ENCODE measurements at regions not wholly inside any gene's neighbourhood (a gene's known extent, or its start where the extent isn't known, plus 50 kb on each side); places are given as distances from the start of the nearest gene placed in this dataset.

DNA sequence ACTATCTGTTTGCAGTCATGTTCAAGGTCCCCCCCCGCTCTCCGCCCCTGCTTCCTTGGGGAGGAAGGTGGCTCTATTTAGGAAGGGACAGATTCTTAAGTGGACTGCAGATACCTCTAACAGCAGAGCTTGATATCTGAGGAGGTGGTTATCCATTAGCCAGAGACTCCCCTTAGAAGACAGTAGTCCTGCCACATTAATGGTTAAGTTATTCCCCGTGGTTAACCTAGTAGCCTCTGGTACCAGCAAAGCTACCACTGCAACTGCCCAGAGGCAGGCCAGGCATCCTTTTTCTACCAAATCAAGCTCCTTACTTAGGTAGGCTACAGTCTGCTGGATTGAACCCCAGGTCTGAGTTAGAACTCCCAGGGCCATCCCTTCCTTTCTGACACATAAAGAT lies 162.1 kb upstream of the AVPR1A start:
- whole genome bisulfite sequencing, 3 donors, result 69 to 86% (median 71%) methylated on average over 3 of the region's 3 CpGs
- DNase-seq, result no peak
- FAIRE-seq, result no peak
- H3K4me1 ChIP-seq (ENCODE audit: control insufficient read depth in 3 of 3, insufficient read depth in 2 of 3, low read depth in 1 of 3, low read length in 2 of 3), result no peaks in the 10 kb centered on the region
- H3K36me3 ChIP-seq (ENCODE audit: control insufficient read depth in 3 of 3, insufficient read depth in 2 of 3, low read depth in 1 of 3, low read length in 3 of 3), result no peaks in the 10 kb centered on the region
- peaks cover 0 to 11% of the 10 kb centered on the region in 2 donors for H3K9me3 ChIP-seq (ENCODE audit: control insufficient read depth in 2 of 2, insufficient read depth in 1 of 2, low read depth in 1 of 2, low read length in 1 of 2)
- no peaks in the 10 kb centered on the region for H3K27me3 ChIP-seq (ENCODE audit: control insufficient read depth in 3 of 3, insufficient read depth in 3 of 3, low read length in 3 of 3)
- no peak overlapping the region for H3K4me3 ChIP-seq (ENCODE audit: low read depth in 1 of 3, low read length in 3 of 3)
- no peak overlapping the region for H3K27ac ChIP-seq (ENCODE audit: low read depth in 1 of 3, low read length in 2 of 3)

DNA sequence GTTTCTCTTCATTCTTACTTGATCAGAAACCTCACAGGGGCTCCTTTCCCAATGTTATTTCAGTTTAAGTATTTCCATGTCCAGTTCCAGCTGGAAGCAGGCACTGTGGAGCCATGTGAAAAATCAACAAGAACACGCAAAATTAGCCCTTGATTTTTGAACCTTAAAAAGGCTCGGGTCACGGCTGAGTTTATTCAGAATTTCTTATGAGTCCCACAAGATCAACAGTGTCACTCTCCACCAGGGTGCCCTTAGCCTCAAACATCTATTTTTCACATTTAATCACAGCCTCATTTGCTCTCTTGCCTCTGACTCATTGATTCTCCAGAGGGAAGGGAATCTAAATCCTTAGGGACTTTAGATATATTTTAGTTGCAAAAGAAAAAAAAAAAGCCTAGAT lies 157.7 kb upstream of the AVPR1A start:
- WGBS, 3 donors, result 47 to 70% (median 59%) methylated on average over 3 of the region's 3 CpGs
- no peak for DNase-seq
- no peak for FAIRE-seq

DNA sequence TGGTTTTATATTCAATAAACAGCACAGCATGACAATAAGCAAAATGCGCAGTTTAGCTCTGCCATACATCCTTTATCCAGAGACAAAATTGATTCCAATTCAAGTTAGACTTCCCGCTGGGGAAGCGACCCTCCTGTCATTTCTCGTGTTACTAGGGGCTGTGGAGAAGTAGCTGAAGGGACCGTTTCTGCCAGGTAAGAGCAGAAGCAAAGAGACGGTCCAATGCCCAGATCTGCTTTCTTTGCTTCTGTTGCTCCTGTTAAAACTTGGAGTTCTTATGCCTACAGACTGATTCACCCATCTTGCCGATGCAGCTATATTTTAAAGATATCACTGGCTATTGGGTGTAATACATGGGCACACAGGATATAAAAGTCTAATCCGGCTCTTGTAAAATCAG lies 156.8 kb upstream of the AVPR1A start:
- no peaks in the 10 kb centered on the region for H3K36me3 ChIP-seq (ENCODE audit: control insufficient read depth in 3 of 3, insufficient read depth in 2 of 3, low read depth in 1 of 3, low read length in 3 of 3)
- no peaks in the 10 kb centered on the region for H3K4me1 ChIP-seq (ENCODE audit: control insufficient read depth in 3 of 3, insufficient read depth in 2 of 3, low read depth in 1 of 3, low read length in 2 of 3)
- DNase-seq, result no peak
- H3K27me3 ChIP-seq (ENCODE audit: control insufficient read depth in 3 of 3, insufficient read depth in 3 of 3, low read length in 3 of 3), result no peaks in the 10 kb centered on the region
- no peak for FAIRE-seq
- no peak overlapping the region for H3K4me3 ChIP-seq (ENCODE audit: low read depth in 1 of 3, low read length in 3 of 3)
- H3K9me3 ChIP-seq (ENCODE audit: control insufficient read depth in 2 of 2, insufficient read depth in 1 of 2, low read depth in 1 of 2, low read length in 1 of 2), result peaks cover 0 to 11% of the 10 kb centered on the region in 2 donors
- WGBS, 3 donors, result 80 to 84% (median 84%) methylated on average over 8 of the region's 8 CpGs
- no peak overlapping the region for H3K27ac ChIP-seq (ENCODE audit: low read depth in 1 of 3, low read length in 2 of 3)

More for the DNA sequence above, 157.7 kb upstream of the AVPR1A start:
- Histone ChIP-seq H3K27ac (ENCODE audit: low read depth in 1 of 3, low read length in 2 of 3) (no peak overlapping the region), H3K9me3 (ENCODE audit: control insufficient read depth in 2 of 2, insufficient read depth in 1 of 2, low read depth in 1 of 2, low read length in 1 of 2) (peaks cover 0 to 11% of the 10 kb centered on the region in 2 donors), H3K27me3 (ENCODE audit: control insufficient read depth in 3 of 3, insufficient read depth in 3 of 3, low read length in 3 of 3) (no peaks in the 10 kb centered on the region), H3K36me3 (ENCODE audit: control insufficient read depth in 3 of 3, insufficient read depth in 2 of 3, low read depth in 1 of 3, low read length in 3 of 3) (no peaks in the 10 kb centered on the region), H3K4me1 (ENCODE audit: control insufficient read depth in 3 of 3, insufficient read depth in 2 of 3, low read depth in 1 of 3, low read length in 2 of 3) (no peaks in the 10 kb centered on the region), H3K4me3 (ENCODE audit: low read depth in 1 of 3, low read length in 3 of 3) (no peak overlapping the region)

DNA sequence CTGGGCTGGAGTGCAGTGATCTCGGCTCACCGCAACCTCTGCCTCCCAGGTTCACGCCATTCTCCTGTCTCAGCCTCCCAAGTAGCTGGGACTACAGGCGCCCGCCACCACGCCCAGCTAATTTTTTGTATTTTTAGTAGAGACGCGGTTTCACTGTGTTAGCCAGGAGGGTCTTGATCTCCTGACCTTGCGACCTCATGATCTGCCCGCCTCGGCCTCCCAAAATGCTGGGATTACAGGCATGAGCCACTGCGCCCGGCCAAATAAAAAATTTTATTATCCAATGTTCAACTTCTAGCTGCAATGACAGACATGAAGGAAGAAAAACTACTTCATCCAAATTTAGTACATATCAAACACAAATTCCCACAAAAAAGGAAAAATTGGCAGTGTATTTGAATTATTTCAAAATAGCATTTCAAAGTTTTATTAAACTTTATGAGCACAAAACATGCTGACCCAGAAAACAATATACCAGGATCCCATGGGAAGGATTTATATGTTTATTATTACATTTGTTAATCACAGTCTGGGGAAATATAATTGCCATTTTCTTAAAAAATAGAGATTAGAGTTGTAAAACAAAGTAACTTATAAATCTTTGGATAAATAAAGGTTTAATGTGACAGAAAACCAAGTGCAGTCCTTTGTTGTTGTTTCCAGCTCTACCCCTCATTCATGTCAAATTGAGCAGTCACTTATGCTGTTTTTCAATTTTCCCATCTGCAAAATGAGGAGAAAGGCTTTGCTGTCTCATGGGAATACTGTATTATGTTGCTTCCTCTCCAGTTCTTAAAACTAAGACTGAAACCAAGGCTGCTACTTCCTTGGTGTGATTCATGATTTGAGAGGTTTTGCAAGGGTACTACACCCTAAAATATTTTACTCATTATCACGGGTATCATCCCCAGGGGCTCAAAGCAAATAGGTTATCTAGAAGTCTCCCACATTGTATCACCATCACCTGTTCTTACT lies 155.2 kb upstream of the AVPR1A start:
- Histone ChIP-seq H3K4me3 (ENCODE audit: low read depth in 1 of 3, low read length in 3 of 3) (no peak overlapping the region), H3K27me3 (ENCODE audit: control insufficient read depth in 3 of 3, insufficient read depth in 3 of 3, low read length in 3 of 3) (no peaks in the 10 kb centered on the region), H3K36me3 (ENCODE audit: control insufficient read depth in 3 of 3, insufficient read depth in 2 of 3, low read depth in 1 of 3, low read length in 3 of 3) (no peaks in the 10 kb centered on the region), H3K4me1 (ENCODE audit: control insufficient read depth in 3 of 3, insufficient read depth in 2 of 3, low read depth in 1 of 3, low read length in 2 of 3) (no peaks in the 10 kb centered on the region), H3K27ac (ENCODE audit: low read depth in 1 of 3, low read length in 2 of 3) (no peak overlapping the region), H3K9me3 (ENCODE audit: control insufficient read depth in 2 of 2, insufficient read depth in 1 of 2, low read depth in 1 of 2, low read length in 1 of 2) (peaks cover 0 to 11% of the 10 kb centered on the region in 2 donors)
- WGBS, 3 donors, result 88 to 89% (median 88%) methylated on average over 14 of the region's 14 CpGs
- DNase-seq (no peak), FAIRE-seq (no peak)

DNA sequence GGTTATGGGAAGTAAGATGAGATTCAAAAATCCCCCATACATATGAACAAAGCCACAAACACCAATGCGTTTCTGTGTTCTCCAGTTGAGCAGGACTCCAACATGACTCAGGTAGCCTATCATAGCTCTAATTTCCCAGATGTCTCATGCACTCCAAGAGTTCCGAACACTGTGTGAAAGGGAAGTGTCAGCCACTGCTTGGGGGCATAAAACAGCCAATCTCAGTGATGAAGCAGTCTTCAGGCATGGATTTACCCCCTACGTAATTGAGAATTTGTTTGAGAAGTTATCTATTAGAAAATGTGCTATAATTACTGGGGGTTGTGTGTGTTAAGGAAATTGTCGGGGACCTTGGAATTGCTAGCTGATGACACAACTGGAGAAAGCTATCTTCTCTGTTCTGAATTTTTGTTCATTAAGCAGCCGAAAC lies 153.9 kb upstream of the AVPR1A start:
- Histone ChIP-seq H3K4me1 (ENCODE audit: control insufficient read depth in 3 of 3, insufficient read depth in 2 of 3, low read depth in 1 of 3, low read length in 2 of 3) (no peaks in the 10 kb centered on the region), H3K9me3 (ENCODE audit: control insufficient read depth in 2 of 2, insufficient read depth in 1 of 2, low read depth in 1 of 2, low read length in 1 of 2) (peaks cover 0 to 1% of the 10 kb centered on the region in 2 donors), H3K27ac (ENCODE audit: low read depth in 1 of 3, low read length in 2 of 3) (no peak overlapping the region), H3K4me3 (ENCODE audit: low read depth in 1 of 3, low read length in 3 of 3) (no peak overlapping the region), H3K36me3 (ENCODE audit: control insufficient read depth in 3 of 3, insufficient read depth in 2 of 3, low read depth in 1 of 3, low read length in 3 of 3) (no peaks in the 10 kb centered on the region), H3K27me3 (ENCODE audit: control insufficient read depth in 3 of 3, insufficient read depth in 3 of 3, low read length in 3 of 3) (no peaks in the 10 kb centered on the region)
- WGBS, 3 donors, result 70 to 78% (median 72%) methylated on average over 5 of the region's 5 CpGs
- FAIRE-seq, result no peak
- DNase-seq, result no peak

DNA sequence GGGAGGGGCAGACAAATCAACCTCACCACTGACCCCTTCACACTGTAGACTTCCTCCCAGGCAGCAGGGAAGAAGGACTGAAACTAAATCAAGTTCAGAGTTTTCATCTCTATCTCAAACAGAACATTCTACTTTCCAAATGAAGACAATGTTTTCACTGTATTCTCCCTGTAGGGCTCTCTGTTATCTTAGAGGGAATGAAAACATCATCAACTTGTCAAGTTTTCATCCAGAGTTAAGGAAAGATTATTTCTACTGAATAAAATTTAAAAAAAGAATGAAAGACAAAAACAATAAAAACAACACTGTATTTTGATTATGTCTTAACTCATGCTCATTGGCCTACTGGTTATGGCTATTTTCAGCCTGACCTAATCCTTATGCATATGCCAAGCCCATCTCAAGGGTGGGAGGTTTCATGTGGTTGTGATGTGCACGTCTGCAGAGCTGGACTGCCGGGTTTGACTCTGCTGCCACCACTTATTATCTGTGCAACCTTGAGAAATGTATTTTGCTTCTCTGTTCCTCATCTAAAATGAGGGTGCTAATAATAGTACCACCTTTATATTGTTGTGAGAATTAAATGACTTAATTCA lies 152.0 kb upstream of the AVPR1A start:
- Histone ChIP-seq H3K27ac (ENCODE audit: low read depth in 1 of 3, low read length in 2 of 3) (no peak overlapping the region), H3K9me3 (ENCODE audit: control insufficient read depth in 2 of 2, insufficient read depth in 1 of 2, low read depth in 1 of 2, low read length in 1 of 2) (no peaks in the 10 kb centered on the region), H3K27me3 (ENCODE audit: control insufficient read depth in 3 of 3, insufficient read depth in 3 of 3, low read length in 3 of 3) (no peaks in the 10 kb centered on the region), H3K36me3 (ENCODE audit: control insufficient read depth in 3 of 3, insufficient read depth in 2 of 3, low read depth in 1 of 3, low read length in 3 of 3) (no peaks in the 10 kb centered on the region), H3K4me1 (ENCODE audit: control insufficient read depth in 3 of 3, insufficient read depth in 2 of 3, low read depth in 1 of 3, low read length in 2 of 3) (no peaks in the 10 kb centered on the region), H3K4me3 (ENCODE audit: low read depth in 1 of 3, low read length in 3 of 3) (no peak overlapping the region)
- no peak for DNase-seq
- FAIRE-seq, result no peak
- 66 to 67% (median 67%) methylated on average over 2 of the region's 2 CpGs for WGBS, 3 donors

DNA sequence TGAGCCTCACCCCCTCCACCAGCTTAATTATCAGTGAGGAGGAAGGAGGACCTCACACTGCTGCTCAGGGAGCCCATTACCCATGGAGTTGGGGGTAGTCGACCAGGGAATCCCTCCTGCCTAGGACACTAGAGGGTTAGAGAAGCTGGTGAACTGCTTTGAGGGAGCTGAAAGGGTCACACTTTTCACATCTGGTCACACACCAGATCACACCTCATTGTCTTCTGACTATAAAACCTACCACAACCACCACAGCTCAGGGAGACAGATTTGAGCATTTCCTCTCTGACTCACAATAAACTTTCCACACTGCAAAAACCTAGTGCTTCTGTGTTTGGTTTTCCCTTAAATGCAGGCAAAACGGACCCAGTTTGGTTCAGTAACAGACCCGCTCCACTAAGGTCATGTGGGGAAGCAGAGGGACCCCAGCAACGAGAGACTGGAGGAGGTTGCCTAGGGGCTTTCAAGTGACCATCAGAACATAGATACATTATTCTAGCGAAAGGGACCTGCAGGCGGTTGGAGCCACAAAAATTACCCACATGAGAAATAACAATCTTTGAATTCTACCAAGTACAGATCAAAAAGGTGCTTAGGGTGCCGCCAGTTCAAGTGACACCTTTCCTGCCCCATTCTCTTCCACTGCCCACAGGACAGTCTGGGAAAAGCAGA lies 151.4 kb upstream of the AVPR1A start:
- Histone ChIP-seq H3K27me3 (ENCODE audit: control insufficient read depth in 3 of 3, insufficient read depth in 3 of 3, low read length in 3 of 3) (no peaks in the 10 kb centered on the region), H3K9me3 (ENCODE audit: control insufficient read depth in 2 of 2, insufficient read depth in 1 of 2, low read depth in 1 of 2, low read length in 1 of 2) (no peaks in the 10 kb centered on the region), H3K4me3 (ENCODE audit: low read depth in 1 of 3, low read length in 3 of 3) (no peak overlapping the region), H3K36me3 (ENCODE audit: control insufficient read depth in 3 of 3, insufficient read depth in 2 of 3, low read depth in 1 of 3, low read length in 3 of 3) (no peaks in the 10 kb centered on the region), H3K27ac (ENCODE audit: low read depth in 1 of 3, low read length in 2 of 3) (no peak overlapping the region), H3K4me1 (ENCODE audit: control insufficient read depth in 3 of 3, insufficient read depth in 2 of 3, low read depth in 1 of 3, low read length in 2 of 3) (no peaks in the 10 kb centered on the region)
- FAIRE-seq (no peak), DNase-seq (no peak)
- WGBS, 3 donors, result 55 to 63% (median 60%) methylated on average over 7 of the region's 7 CpGs

DNA sequence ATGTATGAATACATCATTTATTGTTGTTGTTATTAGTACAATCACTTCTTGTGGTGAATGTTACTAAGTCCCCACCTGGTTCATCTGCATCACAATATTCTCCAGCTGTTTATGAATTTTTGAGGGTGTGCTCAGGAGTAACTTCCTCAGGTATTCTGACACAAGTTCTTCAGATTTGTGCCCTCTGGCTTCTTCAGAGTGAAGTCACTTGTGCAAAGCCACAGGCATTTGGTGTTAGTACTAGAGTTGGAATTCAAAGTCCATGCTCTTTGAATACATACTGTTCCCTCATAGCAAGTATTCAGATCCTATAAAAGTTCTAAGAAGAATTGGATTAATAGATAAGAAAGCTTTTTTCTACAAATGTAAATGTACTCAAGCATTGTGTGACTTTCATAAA lies 150.3 kb upstream of the AVPR1A start:
- FAIRE-seq, result no peak
- H3K27ac ChIP-seq (ENCODE audit: low read depth in 1 of 3, low read length in 2 of 3), result no peak overlapping the region
- H3K36me3 ChIP-seq (ENCODE audit: control insufficient read depth in 3 of 3, insufficient read depth in 2 of 3, low read depth in 1 of 3, low read length in 3 of 3), result no peaks in the 10 kb centered on the region
- no peaks in the 10 kb centered on the region for H3K27me3 ChIP-seq (ENCODE audit: control insufficient read depth in 3 of 3, insufficient read depth in 3 of 3, low read length in 3 of 3)
- H3K4me3 ChIP-seq (ENCODE audit: low read depth in 1 of 3, low read length in 3 of 3), result no peak overlapping the region
- no peaks in the 10 kb centered on the region for H3K9me3 ChIP-seq (ENCODE audit: control insufficient read depth in 2 of 2, insufficient read depth in 1 of 2, low read depth in 1 of 2, low read length in 1 of 2)
- no peaks in the 10 kb centered on the region for H3K4me1 ChIP-seq (ENCODE audit: control insufficient read depth in 3 of 3, insufficient read depth in 2 of 3, low read depth in 1 of 3, low read length in 2 of 3)
- no peak for DNase-seq

Measured in small intestine (tissue), 7 donors.